ENCODE measurements at regions not wholly inside any gene's neighbourhood (a gene's known extent, or its start where the extent isn't known, plus 50 kb on each side); places are given as distances from the start of the nearest gene placed in this dataset.

GRCh38 chr10:31660300-31660699, 268.3 kb downstream of the ARHGAP12 start:
- no peak for TF ChIP-seq L3MBTL2 (conservative IDR thresholded peaks at IDR 0.05)
- TF ChIP-seq FOXM1 (IDR thresholded peaks at IDR 0.05; ENCODE audit: borderline replicate concordance), result no peak
- no peak for TF ChIP-seq BHLHE40 (IDR thresholded peaks at IDR 0.05; ENCODE audit: borderline replicate concordance)
- TF ChIP-seq PKNOX1 (IDR thresholded peaks at IDR 0.05), result no peak
- TF ChIP-seq SP1 (IDR thresholded peaks at IDR 0.05), result no peak
- no peak for TF ChIP-seq FOXA1 (IDR thresholded peaks at IDR 0.05)
- no peak for TF ChIP-seq ARNT (IDR thresholded peaks at IDR 0.05)
- no peak for TF ChIP-seq ELF4 (IDR thresholded peaks at IDR 0.05)
- no peak for TF ChIP-seq SUZ12 (IDR thresholded peaks at IDR 0.05)
